Endothelial cell of umbilical vein (primary cell): ENCODE measurements at regions not wholly inside any gene's neighbourhood (a gene's known extent, or its start where the extent isn't known, plus 50 kb on each side); places are given as distances from the start of the nearest gene placed in this dataset.

ENCODE experiments used
- BruUV-seq: library from RNA; stranded (reverse); fragments of 400-500 nt; replicated peaks from 2 replicates; lab custom pipeline; 2021; lab: Mats Ljungman, UMichigan
- CTCF ChIA-PET: fragments of 300-600, 350-600 bp; sonication (Branson Sonifier 250); formaldehyde crosslinking; loops from one replicate; lab custom pipeline; 2021; ENCODE audit warnings: antibody characterized with exemption, inconsistent platforms; lab: Charles Lee
- POLR2A ChIA-PET: fragments of 300-600, 350-600 bp; sonication (Branson Sonifier 250); formaldehyde crosslinking; loops from one replicate; lab custom pipeline; 2021; ENCODE audit warnings: antibody characterized with exemption, inconsistent platforms; lab: Charles Lee
- DNase-seq: peaks from one replicate; pipeline ENCODE4 v3.0.0-alpha.2; 2011; ENCODE audit warnings: low read depth, low spot score
- FAIRE-seq: peaks from 2 replicates; lab custom pipeline; 2011; peaks lifted over from hg19 to GRCh38; lab: Jason Lieb, UNC
- H2AFZ ChIP-seq: 2 replicates; pipeline ENCODE4 v1.6.0; 2012; ENCODE audit warnings: low read depth, low read length, control low read depth, inconsistent platforms
- H3K27ac ChIP-seq: 2 replicates; pipeline ENCODE4 v1.5.1; 2011; ENCODE audit warnings: low read depth, mild to moderate bottlenecking, control low read depth, low read length, moderate library complexity; ENCODE audit not compliant: insufficient read depth
- H3K27me3 ChIP-seq, 2 experiments: 2 replicates each; pipeline versions ENCODE4 v1.6.0 to v1.6.1; 2011; ENCODE audit warnings: low read length in 2 of 2, mixed read lengths in 1 of 2; ENCODE audit not compliant: control insufficient read depth in 2 of 2, insufficient read depth in 2 of 2
- H3K36me3 ChIP-seq, 2 experiments: 2 replicates in 1 of 2; 3 replicates in 1 of 2; pipeline ENCODE4 v1.5.1; 2011; ENCODE audit warnings: low read length in 2 of 2, mild to moderate bottlenecking in 1 of 2, moderate library complexity in 1 of 2; ENCODE audit not compliant: control insufficient read depth in 2 of 2, insufficient read depth in 2 of 2; ENCODE audit errors: extremely low read depth in 1 of 2
- H3K4me1 ChIP-seq: 3 replicates; pipeline ENCODE4 v1.5.1; 2011; ENCODE audit warnings: mild to moderate bottlenecking, low read length; ENCODE audit not compliant: control insufficient read depth, insufficient read depth; ENCODE audit errors: extremely low read depth
- H3K4me2 ChIP-seq: 2 replicates; pipeline ENCODE4 v1.6.1; 2011; ENCODE audit warnings: low read length, control low read depth, mixed read lengths; ENCODE audit not compliant: insufficient read depth
- H3K4me3 ChIP-seq, 3 experiments: fragments of 200-600 bp in 1 of 3; sonication (generic), shearing (Covaris generic) in 1 of 3; replicated peaks in 1 of 3; 2 replicates each; pipeline ENCODE4 v1.5.1; 2011 to 2016; ENCODE audit warnings: control low read depth in 3 of 3, low read length in 3 of 3, mild to moderate bottlenecking in 2 of 3, inconsistent platforms in 1 of 3, low read depth in 1 of 3, moderate library complexity in 1 of 3; ENCODE audit not compliant: insufficient read depth in 1 of 3
- H3K79me2 ChIP-seq: 2 replicates; pipeline ENCODE4 v1.6.0; 2012; ENCODE audit warnings: low read length, inconsistent platforms; ENCODE audit not compliant: control insufficient read depth, insufficient read depth
- H3K9ac ChIP-seq: replicated peaks from 2 replicates; pipeline ENCODE3; 2011; ENCODE audit warnings: low read length, control low read depth; ENCODE audit not compliant: insufficient read depth; ENCODE audit errors: extremely low read depth
- H3K9me1 ChIP-seq: replicated peaks from 3 replicates; pipeline ENCODE4 v1.6.0; 2011; ENCODE audit warnings: mild to moderate bottlenecking, low read length; ENCODE audit not compliant: control insufficient read depth, insufficient read depth; ENCODE audit errors: extremely low read depth
- H3K9me3 ChIP-seq: replicated peaks from 2 replicates; pipeline ENCODE4 v1.5.1; 2012; ENCODE audit warnings: low read length, inconsistent platforms; ENCODE audit not compliant: control insufficient read depth, insufficient read depth
- H4K20me1 ChIP-seq: replicated peaks from 2 replicates; pipeline ENCODE3; 2011; ENCODE audit warnings: mild to moderate bottlenecking, low read length; ENCODE audit not compliant: control insufficient read depth, insufficient read depth; ENCODE audit errors: extremely low read depth
- CTCF ChIP-seq, 2 donors: IDR thresholded peaks; 1 replicate in 1 of 2; 2 replicates in 1 of 2; pipeline ENCODE4 v1.5.1; 2011; ENCODE audit warnings: low read length in 2 of 2, mild to moderate bottlenecking in 2 of 2, moderate library complexity in 2 of 2, control low read depth in 1 of 2, inconsistent platforms in 1 of 2, low read depth in 1 of 2; ENCODE audit not compliant: insufficient read depth in 1 of 2; ENCODE audit errors: extremely low read depth in 1 of 2
- EZH2 ChIP-seq: IDR thresholded peaks from 2 replicates; pipeline ENCODE4 v1.6.1; 2012; ENCODE audit warnings: borderline replicate concordance, low read depth, mild to moderate bottlenecking, moderate library complexity, low read length, inconsistent platforms; ENCODE audit not compliant: severe bottlenecking
- FOS ChIP-seq: IDR thresholded peaks from 2 replicates; pipeline ENCODE4 v1.6.1; 2011; ENCODE audit warnings: mild to moderate bottlenecking, low read length, moderate library complexity, borderline replicate concordance; ENCODE audit not compliant: insufficient read depth
- GATA2 ChIP-seq: IDR thresholded peaks from 2 replicates; pipeline ENCODE4 v1.7.0; 2011; ENCODE audit warnings: low read depth, mild to moderate bottlenecking, moderate library complexity, mixed read lengths, low read length; ENCODE audit not compliant: insufficient read length, insufficient read depth
- JUN ChIP-seq: IDR thresholded peaks from 2 replicates; pipeline ENCODE4 v1.6.1; 2011; ENCODE audit warnings: borderline replicate concordance, low read depth; ENCODE audit not compliant: insufficient read length, insufficient read depth
- POLR2A ChIP-seq: IDR thresholded peaks from 2 replicates; pipeline ENCODE4 v1.6.1; 2012; ENCODE audit warnings: low read depth, mild to moderate bottlenecking, control low read depth, low read length
- POLR2AphosphoS5 ChIP-seq: IDR thresholded peaks from 2 replicates; pipeline ENCODE4 v1.6.1; 2012; ENCODE audit warnings: low read depth, mild to moderate bottlenecking, control low read depth, low read length, moderate library complexity; ENCODE audit not compliant: insufficient read depth
- dilution Hi-C: fragments of 300-500 bp; cut with MboI; formaldehyde crosslinking; loops from one replicate; pipeline ENCODE4 v1.15.0; 2019; ENCODE audit warnings: low sequenced_read_pairs; ENCODE audit not compliant: extremely low pct_ligation_motif_present
- intact Hi-C: fragments of 100-400 bp; cut with micrococcal nuclease; formaldehyde crosslinking; loops from one replicate; pipeline ENCODE4 v1.10.0; 2022
- TF ChIP-seq, protein P1 (sequence below): IDR thresholded peaks from 2 replicates; pipeline ENCODE4 v1.6.1; 2011; ENCODE audit not compliant: insufficient read depth, insufficient read length

DNA sequence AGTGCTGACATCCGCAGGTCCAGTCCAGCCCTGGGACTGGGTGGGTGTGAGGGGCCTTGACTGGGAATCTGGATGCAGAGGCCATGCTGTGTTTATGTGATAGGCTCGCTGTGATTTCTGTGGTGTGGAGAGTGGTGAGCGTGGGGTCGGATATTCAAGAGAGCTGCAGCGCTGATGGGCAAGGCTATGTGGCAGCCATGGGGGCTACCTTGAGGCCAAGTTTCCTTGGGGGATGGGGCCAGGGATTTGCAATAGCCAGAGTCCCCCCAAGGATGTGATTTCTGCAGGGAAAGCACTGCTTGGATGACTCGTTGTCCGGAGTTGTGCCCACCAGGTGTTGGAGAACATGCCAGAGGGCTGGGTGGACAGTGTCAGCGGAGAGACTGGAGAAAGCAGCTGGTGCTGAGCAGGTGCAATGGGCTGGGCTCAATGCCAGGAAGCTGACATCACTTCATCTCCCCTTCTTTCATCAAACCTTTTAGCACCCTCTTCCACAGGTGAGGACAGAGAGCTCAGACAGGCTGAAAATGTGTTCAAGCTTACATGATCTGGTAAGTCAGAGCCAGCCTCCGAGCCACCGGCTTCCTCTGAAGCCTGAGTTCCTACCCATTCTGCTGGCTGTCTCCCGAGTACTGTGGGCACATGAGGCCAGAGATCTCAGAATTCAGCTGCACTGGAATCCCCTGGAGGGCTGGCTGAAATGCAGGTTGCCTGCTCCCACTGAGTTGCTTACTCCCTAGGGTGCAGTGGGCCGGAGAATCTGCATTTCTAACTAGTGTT, 132.9 kb downstream of the RHOU start:
- Histone ChIP-seq H3K9ac (no peak overlapping the region), H4K20me1 (no peaks in the 10 kb centered on the region), H3K79me2 (no peaks in the 10 kb centered on the region), H2AFZ (no peak overlapping the region), H3K27ac (no peak overlapping the region), H3K9me3 (no peaks in the 10 kb centered on the region), H3K4me2 (no peak overlapping the region), H3K36me3 (no peaks in the 10 kb centered on the region), H3K27me3 (no peaks in the 10 kb centered on the region), H3K4me3 (no peak overlapping the region), H3K4me1 (no peaks in the 10 kb centered on the region), H3K9me1 (no peaks in the 10 kb centered on the region)
- DNase-seq (no peak), FAIRE-seq (no peak)
- BruUV-seq: no TSS peak
- ChIA-PET CTCF (no interaction called here), POLR2A (no interaction called here)
- TF ChIP-seq CTCF (IDR thresholded peaks at IDR 0.05; ENCODE audit: extremely low read depth in 1 of 2, insufficient read depth in 1 of 2, low read depth in 1 of 2, low read length in 2 of 2) (no peak), EZH2 (no peak), GATA2 (no peak), POLR2AphosphoS5 (no peak), JUN (no peak), POLR2A (no peak), FOS (no peak)
- TF ChIP-seq, protein P1, sequence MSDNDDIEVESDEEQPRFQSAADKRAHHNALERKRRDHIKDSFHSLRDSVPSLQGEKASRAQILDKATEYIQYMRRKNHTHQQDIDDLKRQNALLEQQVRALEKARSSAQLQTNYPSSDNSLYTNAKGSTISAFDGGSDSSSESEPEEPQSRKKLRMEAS: no peak
- intact Hi-C loops (no loop called here), dilution Hi-C loops (no loop called here)
